GM23338 (cell line): ENCODE measurements at regions not wholly inside any gene's neighbourhood (a gene's known extent, or its start where the extent isn't known, plus 50 kb on each side); places are given as distances from the start of the nearest gene placed in this dataset.

ENCODE experiments used
- ATAC-seq: fragments of 200-7000 bp; cut with Tn5 transposase; 3 replicates; pipeline ENCODE4 v1.9.1; 2020
- DNase-seq: peaks from one replicate; pipeline ENCODE4 v3.0.0-alpha.2; 2015; ENCODE audit warnings: low spot score
- H2AFZ ChIP-seq: fragments of 200-600 bp; sonication (generic); 2 replicates; pipeline ENCODE4 v1.8.0; 2016; ENCODE audit warnings: antibody characterized with exemption, mild to moderate bottlenecking, moderate library complexity
- H3F3A ChIP-seq: fragments of 200-600 bp; sonication (generic); replicated peaks from 2 replicates; pipeline ENCODE4 v1.8.0; 2017; ENCODE audit warnings: antibody characterized with exemption, mixed run types, low read depth
- H3K27ac ChIP-seq: fragments of 200-600 bp; sonication (generic); 2 replicates; pipeline ENCODE4 v1.6.1; 2016; ENCODE audit warnings: low read depth
- H3K27me3 ChIP-seq: fragments of 200-600 bp; sonication (generic); 2 replicates; pipeline ENCODE4 v1.8.0; 2016; ENCODE audit warnings: mild to moderate bottlenecking, mixed run types, moderate library complexity; ENCODE audit not compliant: insufficient read depth
- H3K36me3 ChIP-seq: fragments of 200-600 bp; sonication (generic); 2 replicates; pipeline ENCODE4 v1.8.0; 2016; ENCODE audit warnings: mild to moderate bottlenecking; ENCODE audit not compliant: insufficient read depth
- H3K4me1 ChIP-seq: fragments of 200-600 bp; sonication (generic); 2 replicates; pipeline ENCODE4 v1.8.0; 2016; ENCODE audit warnings: mild to moderate bottlenecking, moderate library complexity; ENCODE audit not compliant: insufficient read depth
- H3K4me2 ChIP-seq: fragments of 200-600 bp; sonication (generic); 2 replicates; pipeline ENCODE4 v1.7.1; 2017; ENCODE audit warnings: mixed run types
- H3K4me3 ChIP-seq: fragments of 200-600 bp; sonication (generic); 2 replicates; pipeline ENCODE4 v1.6.1; 2016; ENCODE audit warnings: mixed run types
- H3K79me2 ChIP-seq: fragments of 200-600 bp; sonication (generic); replicated peaks from 2 replicates; pipeline ENCODE4 v1.8.0; 2017; ENCODE audit warnings: mild to moderate bottlenecking; ENCODE audit not compliant: insufficient read depth
- H3K9me2 ChIP-seq: fragments of 200-600 bp; sonication (generic); 2 replicates; pipeline ENCODE4 v1.8.0; 2017; ENCODE audit not compliant: insufficient read depth
- H4K20me1 ChIP-seq: fragments of 200-600 bp; sonication (generic); replicated peaks from 2 replicates; pipeline ENCODE4 v1.8.0; 2017; ENCODE audit warnings: mild to moderate bottlenecking; ENCODE audit not compliant: insufficient read depth
- H3K27ac Mint-ChIP-seq: 2 replicates; pipeline ENCODE4 v1.8.0; 2020; ENCODE audit warnings: inconsistent platforms, mild to moderate bottlenecking, moderate library complexity, mixed read lengths
- H3K27me3 Mint-ChIP-seq: 3 replicates; pipeline ENCODE4 v1.8.0; 2022; ENCODE audit warnings: low read depth, mild to moderate bottlenecking, moderate library complexity, mixed read lengths, inconsistent platforms; ENCODE audit not compliant: insufficient read depth, poor library complexity
- H3K36me3 Mint-ChIP-seq: 3 replicates; pipeline ENCODE4 v1.8.0; 2021; ENCODE audit warnings: low read depth, mild to moderate bottlenecking, inconsistent platforms, moderate library complexity, mixed read lengths
- H3K4me1 Mint-ChIP-seq: 3 replicates; pipeline ENCODE4 v1.8.0; 2020; ENCODE audit warnings: mild to moderate bottlenecking, inconsistent platforms, mixed read lengths
- H3K4me3 Mint-ChIP-seq: 3 replicates; pipeline ENCODE4 v1.8.0; 2021; ENCODE audit warnings: moderate library complexity, mild to moderate bottlenecking, inconsistent platforms, mixed read lengths
- H3K9me3 Mint-ChIP-seq: 3 replicates; pipeline ENCODE4 v1.8.0; 2020; ENCODE audit warnings: moderate library complexity, mild to moderate bottlenecking, inconsistent platforms, mixed read lengths
- CREB1 ChIP-seq: fragments of 250-450 bp; sonication (Bioruptor Pico); IDR thresholded peaks from 2 replicates; pipeline ENCODE4 v1.5.0; 2020; ENCODE audit warnings: low read depth, mild to moderate bottlenecking, moderate library complexity
- EZH2 ChIP-seq: fragments of 200-600 bp; sonication (generic); IDR thresholded peaks from one replicate; pipeline ENCODE4 v1.8.0; 2017; ENCODE audit warnings: antibody characterized with exemption, mild to moderate bottlenecking, low read depth; ENCODE audit not compliant: unreplicated experiment
- NANOG ChIP-seq: IDR thresholded peaks from 2 replicates; pipeline ENCODE4 v1.6.1; 2016; ENCODE audit warnings: antibody characterized with exemption, borderline replicate concordance
- POLR2AphosphoS5 ChIP-seq: IDR thresholded peaks from 2 replicates; pipeline ENCODE4 v1.6.1; 2016; ENCODE audit warnings: antibody characterized with exemption, low read depth
- STAT1 ChIP-seq: IDR thresholded peaks from one replicate; pipeline ENCODE4 v1.6.1; 2016; ENCODE audit warnings: antibody characterized with exemption; ENCODE audit not compliant: unreplicated experiment
- ZNF114 ChIP-seq: fragments of 250-450 bp; sonication (Bioruptor Pico); IDR thresholded peaks from 2 replicates; pipeline ENCODE4 v1.5.0; 2020; ENCODE audit warnings: mild to moderate bottlenecking, moderate library complexity
- ZNF331 ChIP-seq: fragments of 250-450 bp; sonication (Bioruptor Pico); IDR thresholded peaks from 2 replicates; pipeline ENCODE4 v1.5.0; 2020; ENCODE audit warnings: low read depth, mild to moderate bottlenecking, moderate library complexity
- TF ChIP-seq, protein P1 (sequence below): fragments of 250-450 bp; sonication (Bioruptor Pico); IDR thresholded peaks from 2 replicates; pipeline ENCODE4 v1.5.0; 2020; ENCODE audit warnings: mild to moderate bottlenecking, moderate library complexity
- TF ChIP-seq, protein P2 (sequence below): IDR thresholded peaks from one replicate; pipeline ENCODE4 v1.6.1; 2018; ENCODE audit warnings: antibody characterized with exemption; ENCODE audit not compliant: unreplicated experiment

DNA sequence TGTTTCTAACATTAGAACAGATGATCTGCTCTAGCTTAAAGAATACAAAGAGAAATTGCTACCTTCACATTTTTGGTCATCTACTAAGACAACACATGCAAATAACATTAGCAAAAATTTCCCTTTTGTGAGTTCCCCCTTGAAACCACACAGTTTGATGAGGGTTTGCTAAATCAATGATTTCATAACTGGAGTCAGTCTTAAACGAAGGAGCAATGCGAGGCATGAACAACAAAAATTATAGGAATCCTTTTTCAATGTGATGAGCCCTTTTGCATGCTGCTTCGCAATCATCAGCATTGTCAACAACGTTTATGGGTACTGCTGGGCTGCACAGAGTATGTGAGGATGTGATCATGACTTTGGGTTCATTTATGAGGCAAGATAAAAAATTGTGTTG lies 286.4 kb downstream of the C7orf25 start (continued):
- TF ChIP-seq, protein P1, sequence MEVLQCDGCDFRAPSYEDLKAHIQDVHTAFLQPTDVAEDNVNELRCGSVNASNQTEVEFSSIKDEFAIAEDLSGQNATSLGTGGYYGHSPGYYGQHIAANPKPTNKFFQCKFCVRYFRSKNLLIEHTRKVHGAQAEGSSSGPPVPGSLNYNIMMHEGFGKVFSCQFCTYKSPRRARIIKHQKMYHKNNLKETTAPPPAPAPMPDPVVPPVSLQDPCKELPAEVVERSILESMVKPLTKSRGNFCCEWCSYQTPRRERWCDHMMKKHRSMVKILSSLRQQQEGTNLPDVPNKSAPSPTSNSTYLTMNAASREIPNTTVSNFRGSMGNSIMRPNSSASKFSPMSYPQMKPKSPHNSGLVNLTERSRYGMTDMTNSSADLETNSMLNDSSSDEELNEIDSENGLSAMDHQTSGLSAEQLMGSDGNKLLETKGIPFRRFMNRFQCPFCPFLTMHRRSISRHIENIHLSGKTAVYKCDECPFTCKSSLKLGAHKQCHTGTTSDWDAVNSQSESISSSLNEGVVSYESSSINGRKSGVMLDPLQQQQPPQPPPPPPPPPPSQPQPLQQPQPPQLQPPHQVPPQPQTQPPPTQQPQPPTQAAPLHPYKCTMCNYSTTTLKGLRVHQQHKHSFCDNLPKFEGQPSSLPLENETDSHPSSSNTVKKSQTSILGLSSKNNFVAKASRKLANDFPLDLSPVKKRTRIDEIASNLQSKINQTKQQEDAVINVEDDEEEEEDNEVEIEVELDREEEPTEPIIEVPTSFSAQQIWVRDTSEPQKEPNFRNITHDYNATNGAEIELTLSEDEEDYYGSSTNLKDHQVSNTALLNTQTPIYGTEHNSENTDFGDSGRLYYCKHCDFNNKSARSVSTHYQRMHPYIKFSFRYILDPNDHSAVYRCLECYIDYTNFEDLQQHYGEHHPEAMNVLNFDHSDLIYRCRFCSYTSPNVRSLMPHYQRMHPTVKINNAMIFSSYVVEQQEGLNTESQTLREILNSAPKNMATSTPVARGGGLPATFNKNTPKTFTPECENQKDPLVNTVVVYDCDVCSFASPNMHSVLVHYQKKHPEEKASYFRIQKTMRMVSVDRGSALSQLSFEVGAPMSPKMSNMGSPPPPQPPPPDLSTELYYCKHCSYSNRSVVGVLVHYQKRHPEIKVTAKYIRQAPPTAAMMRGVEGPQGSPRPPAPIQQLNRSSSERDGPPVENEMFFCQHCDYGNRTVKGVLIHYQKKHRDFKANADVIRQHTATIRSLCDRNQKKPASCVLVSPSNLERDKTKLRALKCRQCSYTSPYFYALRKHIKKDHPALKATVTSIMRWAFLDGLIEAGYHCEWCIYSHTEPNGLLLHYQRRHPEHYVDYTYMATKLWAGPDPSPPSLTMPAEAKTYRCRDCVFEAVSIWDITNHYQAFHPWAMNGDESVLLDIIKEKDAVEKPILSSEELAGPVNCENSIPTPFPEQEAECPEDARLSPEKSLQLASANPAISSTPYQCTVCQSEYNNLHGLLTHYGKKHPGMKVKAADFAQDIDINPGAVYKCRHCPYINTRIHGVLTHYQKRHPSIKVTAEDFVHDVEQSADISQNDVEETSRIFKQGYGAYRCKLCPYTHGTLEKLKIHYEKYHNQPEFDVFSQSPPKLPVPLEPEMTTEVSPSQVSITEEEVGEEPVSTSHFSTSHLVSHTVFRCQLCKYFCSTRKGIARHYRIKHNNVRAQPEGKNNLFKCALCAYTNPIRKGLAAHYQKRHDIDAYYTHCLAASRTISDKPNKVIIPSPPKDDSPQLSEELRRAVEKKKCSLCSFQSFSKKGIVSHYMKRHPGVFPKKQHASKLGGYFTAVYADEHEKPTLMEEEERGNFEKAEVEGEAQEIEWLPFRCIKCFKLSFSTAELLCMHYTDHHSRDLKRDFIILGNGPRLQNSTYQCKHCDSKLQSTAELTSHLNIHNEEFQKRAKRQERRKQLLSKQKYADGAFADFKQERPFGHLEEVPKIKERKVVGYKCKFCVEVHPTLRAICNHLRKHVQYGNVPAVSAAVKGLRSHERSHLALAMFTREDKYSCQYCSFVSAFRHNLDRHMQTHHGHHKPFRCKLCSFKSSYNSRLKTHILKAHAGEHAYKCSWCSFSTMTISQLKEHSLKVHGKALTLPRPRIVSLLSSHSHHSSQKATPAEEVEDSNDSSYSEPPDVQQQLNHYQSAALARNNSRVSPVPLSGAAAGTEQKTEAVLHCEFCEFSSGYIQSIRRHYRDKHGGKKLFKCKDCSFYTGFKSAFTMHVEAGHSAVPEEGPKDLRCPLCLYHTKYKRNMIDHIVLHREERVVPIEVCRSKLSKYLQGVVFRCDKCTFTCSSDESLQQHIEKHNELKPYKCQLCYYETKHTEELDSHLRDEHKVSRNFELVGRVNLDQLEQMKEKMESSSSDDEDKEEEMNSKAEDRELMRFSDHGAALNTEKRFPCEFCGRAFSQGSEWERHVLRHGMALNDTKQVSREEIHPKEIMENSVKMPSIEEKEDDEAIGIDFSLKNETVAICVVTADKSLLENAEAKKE (CRISPR knock-in tag): no peak
- TF ChIP-seq ZNF331 (CRISPR knock-in tag) (no peak), CREB1 (CRISPR knock-in tag) (no peak), NANOG (no peak)

DNA sequence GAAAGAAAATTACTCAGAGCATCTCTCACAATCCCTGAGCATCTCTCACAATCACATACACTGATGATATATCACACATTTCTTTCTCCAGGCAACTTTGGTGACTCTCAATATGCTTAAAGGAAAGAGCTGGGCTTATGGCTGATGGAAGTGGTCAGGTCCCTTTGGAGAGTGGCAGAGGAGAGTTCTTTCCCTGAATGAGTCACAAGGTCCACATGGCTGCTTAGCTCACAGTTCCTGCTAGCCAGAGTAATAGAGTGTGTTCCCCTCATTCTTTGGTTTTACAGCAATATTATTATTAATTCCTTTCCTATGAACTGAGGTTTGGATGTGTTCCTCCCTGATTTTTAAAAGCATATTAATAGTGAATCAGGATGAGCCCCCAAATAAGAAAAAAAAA lies 287.4 kb downstream of the C7orf25 start:
- no peak overlapping the region for H3K27ac ChIP-seq
- no peak overlapping the region for H2AFZ ChIP-seq
- H3K79me2 ChIP-seq: no peaks in the 10 kb centered on the region
- Mint-ChIP-seq H3K36me3 (no peaks in the 10 kb centered on the region), H3K27me3 (peaks cover 3% of the 10 kb centered on the region), H3K9me3 (no peaks in the 10 kb centered on the region), H3K4me1 (peaks cover 2% of the 10 kb centered on the region; the same call in 1 of the 3 replicates), H3K4me3 (no peak overlapping the region), H3K27ac (no peak overlapping the region)
- no peak for DNase-seq
- H3K9me2 ChIP-seq: 0 out of 2 replicates have a peak, but pooled peaks cover 3% of the 10 kb centered on the region
- H3K36me3 ChIP-seq: no peaks in the 10 kb centered on the region
- H3F3A ChIP-seq: no peaks in the 10 kb centered on the region
- H3K4me1 ChIP-seq: no peaks in the 10 kb centered on the region
- H4K20me1 ChIP-seq: no peaks in the 10 kb centered on the region
- no peak overlapping the region for H3K4me3 ChIP-seq
- H3K4me2 ChIP-seq: no peak overlapping the region
- ATAC-seq: no peak
- no peaks in the 10 kb centered on the region for H3K27me3 ChIP-seq
- TF ChIP-seq ZNF331 (CRISPR knock-in tag) (no peak), POLR2AphosphoS5 (no peak), EZH2 (no peak), ZNF114 (CRISPR knock-in tag) (no peak), CREB1 (CRISPR knock-in tag) (no peak), STAT1 (no peak)
- TF ChIP-seq, protein P2, sequence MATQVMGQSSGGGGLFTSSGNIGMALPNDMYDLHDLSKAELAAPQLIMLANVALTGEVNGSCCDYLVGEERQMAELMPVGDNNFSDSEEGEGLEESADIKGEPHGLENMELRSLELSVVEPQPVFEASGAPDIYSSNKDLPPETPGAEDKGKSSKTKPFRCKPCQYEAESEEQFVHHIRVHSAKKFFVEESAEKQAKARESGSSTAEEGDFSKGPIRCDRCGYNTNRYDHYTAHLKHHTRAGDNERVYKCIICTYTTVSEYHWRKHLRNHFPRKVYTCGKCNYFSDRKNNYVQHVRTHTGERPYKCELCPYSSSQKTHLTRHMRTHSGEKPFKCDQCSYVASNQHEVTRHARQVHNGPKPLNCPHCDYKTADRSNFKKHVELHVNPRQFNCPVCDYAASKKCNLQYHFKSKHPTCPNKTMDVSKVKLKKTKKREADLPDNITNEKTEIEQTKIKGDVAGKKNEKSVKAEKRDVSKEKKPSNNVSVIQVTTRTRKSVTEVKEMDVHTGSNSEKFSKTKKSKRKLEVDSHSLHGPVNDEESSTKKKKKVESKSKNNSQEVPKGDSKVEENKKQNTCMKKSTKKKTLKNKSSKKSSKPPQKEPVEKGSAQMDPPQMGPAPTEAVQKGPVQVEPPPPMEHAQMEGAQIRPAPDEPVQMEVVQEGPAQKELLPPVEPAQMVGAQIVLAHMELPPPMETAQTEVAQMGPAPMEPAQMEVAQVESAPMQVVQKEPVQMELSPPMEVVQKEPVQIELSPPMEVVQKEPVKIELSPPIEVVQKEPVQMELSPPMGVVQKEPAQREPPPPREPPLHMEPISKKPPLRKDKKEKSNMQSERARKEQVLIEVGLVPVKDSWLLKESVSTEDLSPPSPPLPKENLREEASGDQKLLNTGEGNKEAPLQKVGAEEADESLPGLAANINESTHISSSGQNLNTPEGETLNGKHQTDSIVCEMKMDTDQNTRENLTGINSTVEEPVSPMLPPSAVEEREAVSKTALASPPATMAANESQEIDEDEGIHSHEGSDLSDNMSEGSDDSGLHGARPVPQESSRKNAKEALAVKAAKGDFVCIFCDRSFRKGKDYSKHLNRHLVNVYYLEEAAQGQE: no peak
